HG02840 (cell line): ENCODE measurements at regions not wholly inside any gene's neighbourhood (a gene's known extent, or its start where the extent isn't known, plus 50 kb on each side); places are given as distances from the start of the nearest gene placed in this dataset.

ENCODE experiments used
- ATAC-seq: cut with Tn5 transposase; IDR thresholded peaks from one replicate; pipeline ENCODE4 v1.9.1; 2021; ENCODE audit warnings: mild to moderate bottlenecking, moderate library complexity, moderate number of reproducible peaks; ENCODE audit not compliant: unreplicated experiment, low FRiP score

DNA sequence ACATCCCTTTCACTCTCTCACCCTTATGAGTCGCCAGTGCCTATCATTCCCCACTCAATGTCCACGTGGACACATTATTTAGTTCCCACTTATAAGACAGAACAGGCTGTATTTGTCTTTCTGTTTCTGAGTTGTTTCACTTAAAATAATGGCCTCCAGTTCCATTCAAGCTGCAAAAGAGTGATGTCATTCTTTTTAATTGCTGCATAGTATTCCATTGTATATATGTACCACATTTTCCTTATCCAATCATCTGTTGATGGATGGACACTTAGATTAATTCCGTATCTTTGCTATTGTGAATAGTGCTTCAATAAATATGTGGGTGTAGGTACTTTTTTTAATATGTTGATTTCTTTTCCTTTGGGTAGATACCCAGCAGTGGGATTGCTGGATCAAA lies 79.1 kb downstream of the ZNF365 start:
- ATAC-seq: no peak

DNA sequence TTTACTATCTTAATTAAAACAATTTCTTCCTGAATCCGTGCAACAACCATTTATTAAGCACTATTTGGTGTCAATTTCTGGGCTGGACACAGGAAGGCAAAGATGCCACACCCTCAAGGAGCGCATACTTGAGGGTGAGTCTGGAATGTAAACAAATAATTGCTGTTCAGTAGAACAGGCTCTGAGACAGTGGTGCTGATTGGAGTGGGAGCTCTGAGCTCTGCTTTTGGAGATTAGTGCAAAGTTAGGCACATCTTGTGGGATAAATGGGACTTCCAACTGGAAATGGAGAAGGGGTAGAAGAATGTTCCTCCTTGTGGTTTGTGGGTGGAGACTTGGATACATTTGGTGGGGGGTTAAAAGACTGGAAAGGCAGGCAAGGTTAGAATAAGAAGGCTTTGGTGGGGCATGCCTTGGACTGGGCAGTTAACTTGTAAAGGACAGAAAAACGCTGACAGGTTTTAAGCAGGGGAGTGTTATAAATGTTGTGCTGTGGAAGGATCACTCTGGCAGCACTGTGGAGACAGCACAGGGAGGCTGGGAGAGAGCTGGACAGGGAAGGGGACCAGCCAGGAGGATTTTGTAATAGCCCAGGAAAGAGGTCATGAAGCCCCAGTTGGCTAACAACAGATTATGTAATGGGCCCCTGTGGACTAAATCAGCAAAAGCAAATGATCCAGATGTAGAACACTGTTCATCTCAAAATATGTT lies 80.7 kb downstream of the ZNF365 start:
- no peak for ATAC-seq

DNA sequence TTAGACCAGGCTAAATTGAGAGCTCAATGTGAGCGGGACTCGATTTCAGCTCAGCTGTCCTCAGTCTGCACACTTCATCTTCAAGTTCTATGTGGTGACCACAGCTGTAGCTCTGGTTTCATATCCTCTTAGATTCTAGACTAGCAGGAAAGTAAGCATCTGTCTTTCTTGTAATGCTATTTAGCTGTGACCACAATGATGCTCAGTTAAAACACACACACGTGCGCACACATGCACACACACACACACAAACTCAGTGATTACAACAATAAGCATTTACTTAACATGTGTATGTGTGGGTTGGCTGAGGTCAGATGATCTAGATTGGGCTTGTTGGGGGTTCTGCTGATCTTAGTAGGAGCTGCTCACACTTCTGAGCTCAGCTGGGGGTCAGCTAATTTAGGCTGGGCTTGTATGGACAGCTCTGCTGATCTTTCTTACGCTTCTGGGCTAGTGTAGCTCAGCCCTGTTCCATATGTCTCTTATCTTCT lies 82.5 kb downstream of the ZNF365 start:
- ATAC-seq: peak; percentile 99

DNA sequence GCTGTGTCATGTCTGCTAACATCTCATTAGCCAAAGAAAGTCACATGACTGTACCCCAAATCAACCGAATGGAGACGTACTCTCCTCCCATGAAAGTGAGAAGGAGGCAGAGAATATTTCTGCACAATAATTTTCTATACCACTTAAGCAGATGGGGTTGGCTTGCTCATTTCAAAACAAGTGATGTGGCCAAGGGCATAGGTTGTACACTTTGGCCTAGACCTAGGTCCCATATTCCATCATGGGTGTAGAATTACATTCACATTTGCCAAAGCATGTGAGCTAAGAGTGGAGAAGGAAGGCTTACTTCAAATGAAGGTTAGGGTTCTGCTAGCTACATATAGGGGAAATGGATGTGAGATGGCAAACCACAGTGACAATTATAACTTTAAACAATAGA lies 83.0 kb downstream of the ZNF365 start:
- ATAC-seq: no peak

- ATAC-seq: no peak
These were observed 83.4 kb downstream of the ZNF365 start for GRCh38 chr10:62457598-62457997.

- ATAC-seq: no peak
These were observed 84.9 kb downstream of the ZNF365 start for GRCh38 chr10:62459072-62459471.

DNA sequence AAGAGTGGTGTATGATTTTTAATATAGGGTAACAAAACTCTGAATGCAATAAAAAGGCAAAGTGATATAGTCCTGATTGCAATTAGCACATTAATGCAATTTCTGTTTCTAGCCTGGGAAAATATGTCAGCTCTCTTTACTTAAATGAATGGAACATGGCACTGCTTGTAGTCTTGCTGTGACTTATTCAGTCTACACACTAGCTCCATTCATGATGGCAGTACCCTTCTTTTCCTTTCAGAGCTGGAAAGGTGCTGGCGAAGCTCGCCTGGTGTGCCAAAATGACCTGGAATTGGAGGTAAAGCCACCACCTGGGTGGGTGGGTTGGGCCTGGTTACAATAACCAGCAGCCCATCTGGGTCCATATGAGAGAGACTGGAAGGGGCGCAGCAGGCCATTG lies 85.3 kb downstream of the ZNF365 start:
- ATAC-seq: no peak

- no peak for ATAC-seq
These were observed 86.2 kb downstream of the ZNF365 start for GRCh38 chr10:62460393-62460792.

- no peak for ATAC-seq
These were observed 87.0 kb downstream of the ZNF365 start for GRCh38 chr10:62461120-62461519.

- no peak for ATAC-seq
These were observed 88.3 kb downstream of the ZNF365 start for GRCh38 chr10:62462461-62462860.

DNA sequence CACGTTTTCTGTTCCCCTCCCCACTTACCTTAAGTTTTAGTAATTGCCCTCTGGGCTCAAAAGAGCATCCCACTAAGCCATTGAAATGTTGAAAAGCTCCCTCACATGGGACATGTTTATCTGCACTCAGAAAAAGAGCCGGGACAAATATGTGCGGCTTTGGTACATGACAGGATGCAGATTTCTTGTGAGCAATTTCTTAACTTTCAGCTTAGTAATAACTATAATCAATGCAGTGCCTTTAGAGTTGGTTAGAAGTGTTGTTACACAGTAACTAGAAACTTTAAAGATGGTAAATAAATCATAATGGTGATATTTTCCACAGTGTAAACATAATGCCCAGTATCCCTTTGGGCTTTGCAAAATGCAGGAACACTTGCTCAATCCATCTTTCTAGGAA lies 89.2 kb downstream of the ZNF365 start:
- no peak for ATAC-seq

GRCh38 chr10:62464308-62464707 lies 90.1 kb downstream of the ZNF365 start:
- no peak for ATAC-seq

DNA sequence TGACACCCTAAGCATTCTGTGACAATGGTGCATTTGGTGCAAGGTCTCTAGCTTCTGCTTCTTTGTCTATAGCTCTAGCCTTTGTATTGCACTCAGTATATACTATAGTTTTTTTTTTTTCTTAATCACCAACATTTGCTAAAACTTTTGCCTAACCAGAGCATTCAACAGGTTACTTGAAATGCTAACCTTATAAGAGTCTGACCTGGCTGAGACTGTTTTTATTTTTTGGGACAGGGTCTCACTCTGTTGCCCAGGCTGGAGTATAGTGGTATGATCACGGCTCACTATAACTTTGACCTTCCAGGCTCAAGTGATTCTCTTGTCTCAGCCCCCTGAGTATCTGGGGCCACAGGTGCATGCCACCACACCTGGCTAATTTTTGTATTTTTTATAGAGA lies 92.4 kb downstream of the ZNF365 start:
- no peak for ATAC-seq

DNA sequence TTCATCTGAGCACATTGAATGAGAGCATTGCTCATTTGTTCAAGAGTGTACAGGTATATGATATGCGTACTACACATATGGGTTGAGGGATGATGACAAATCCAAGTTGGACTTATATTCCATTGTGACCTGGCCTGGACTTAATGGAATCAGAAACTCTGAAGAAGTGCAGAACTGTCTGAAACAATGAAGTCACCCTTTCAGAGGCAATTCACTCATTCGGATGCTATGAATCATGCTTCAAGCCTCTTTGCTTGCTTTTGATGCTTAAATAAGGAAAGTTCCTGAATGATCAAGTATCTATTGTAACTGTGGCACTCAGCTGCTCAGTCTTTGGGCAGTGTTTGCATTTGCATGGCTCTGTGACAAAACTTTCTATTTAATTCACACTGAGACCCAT lies 93.4 kb downstream of the ZNF365 start:
- no peak for ATAC-seq

DNA sequence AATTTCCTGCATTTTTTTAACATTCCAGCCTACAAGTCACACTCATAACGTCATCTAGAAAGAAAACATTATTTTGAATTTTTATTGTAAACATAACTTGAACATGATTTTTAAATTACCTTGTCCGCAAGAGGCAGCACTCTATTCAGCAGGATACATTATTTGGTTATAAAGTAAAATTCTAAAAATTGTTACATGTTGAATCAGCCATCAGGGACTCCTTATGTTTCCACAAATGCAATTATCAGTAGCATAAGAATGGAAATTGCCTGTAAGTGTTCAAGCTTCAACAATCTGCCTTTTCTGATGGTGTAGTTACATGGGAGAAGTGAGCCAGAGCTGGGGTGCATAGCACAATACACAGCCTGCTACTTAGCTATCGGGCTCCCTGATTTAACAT lies 97.5 kb downstream of the ZNF365 start:
- no peak for ATAC-seq

DNA sequence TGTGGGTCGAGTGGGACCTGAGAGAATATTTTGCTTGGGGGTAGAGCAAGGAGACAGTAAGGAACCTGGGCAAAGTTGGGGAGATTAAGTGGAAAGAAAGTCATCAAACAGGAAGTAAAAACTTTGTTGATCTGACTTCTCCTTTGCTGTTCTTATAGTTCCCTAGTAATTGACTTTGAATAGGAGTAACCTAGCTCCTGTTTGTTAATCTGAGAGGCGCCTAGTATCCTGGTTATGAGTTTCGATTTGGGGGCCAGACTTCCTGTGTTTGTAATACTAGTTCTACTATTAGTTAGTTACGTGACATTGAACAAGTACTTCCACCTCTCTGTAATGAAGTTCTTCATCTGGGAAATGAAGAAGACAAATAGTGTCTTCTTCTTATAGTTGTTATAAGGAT lies 99.1 kb downstream of the ZNF365 start:
- ATAC-seq: no peak

DNA sequence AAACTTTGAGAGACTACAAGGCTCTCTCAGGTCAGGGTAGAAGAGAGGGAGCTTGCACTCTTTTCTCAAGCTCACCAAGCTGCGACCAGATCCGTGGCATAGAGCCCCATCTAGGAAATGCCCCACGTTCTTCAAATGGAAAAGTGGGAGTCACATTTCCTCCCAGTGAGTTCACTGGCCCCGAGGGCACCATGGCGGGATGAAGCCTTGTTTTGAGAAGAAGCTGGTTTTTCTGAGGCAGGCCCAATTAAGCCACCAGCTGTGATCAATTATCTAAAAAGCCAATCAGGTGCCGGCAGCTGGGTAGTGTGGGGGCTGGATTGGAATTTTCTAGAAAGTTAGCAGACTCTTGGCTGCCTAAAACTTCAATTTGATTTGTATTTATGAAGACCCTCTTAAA lies 101.4 kb downstream of the ZNF365 start:
- no peak for ATAC-seq

DNA sequence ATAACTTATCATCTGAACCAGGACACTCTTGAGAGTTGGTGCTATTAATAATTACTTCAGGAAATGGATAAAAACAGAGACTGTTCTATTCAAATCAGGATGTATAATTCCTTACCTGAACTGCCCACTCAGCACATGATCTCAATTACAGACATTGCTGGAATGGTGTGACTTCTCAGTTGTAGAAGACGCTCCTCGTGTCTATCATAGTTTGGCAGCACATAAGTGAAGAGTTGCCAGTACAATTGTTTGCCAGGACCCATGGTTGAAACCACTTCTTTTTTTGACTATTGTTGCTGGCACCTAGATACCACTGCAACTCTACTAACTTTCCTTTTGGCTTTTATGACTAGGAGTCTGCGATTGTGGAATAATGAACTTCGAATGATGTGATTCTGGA lies 105.4 kb downstream of the ZNF365 start:
- no peak for ATAC-seq

GRCh38 chr10:62480196-62480595 lies 106.0 kb downstream of the ZNF365 start:
- no peak for ATAC-seq

DNA sequence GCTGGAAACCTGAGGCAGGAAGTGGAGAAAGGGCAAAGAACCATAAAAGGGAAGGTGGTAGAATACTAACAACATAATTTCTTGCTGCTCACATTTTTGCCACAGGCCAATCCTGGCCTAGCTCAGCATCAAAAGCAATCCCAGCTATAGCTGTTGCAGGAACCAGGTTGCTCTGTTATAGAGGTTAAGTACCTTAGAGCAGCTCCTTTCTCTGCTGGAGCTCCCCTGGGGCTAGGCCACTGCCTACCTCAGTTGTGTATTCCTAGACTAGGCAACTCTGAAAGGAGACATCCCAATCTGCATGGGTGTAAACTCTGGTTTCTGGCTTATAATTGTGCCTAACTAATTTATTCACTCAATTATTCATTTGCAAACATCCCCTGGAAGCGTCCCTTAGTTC lies 108.4 kb downstream of the ZNF365 start:
- no peak for ATAC-seq

GRCh38 chr10:62491597-62491996 lies 117.4 kb downstream of the ZNF365 start:
- no peak for ATAC-seq

GRCh38 chr10:62492012-62492869 lies 118.1 kb downstream of the ZNF365 start:
- ATAC-seq: no peak
